GM18507 (cell line): ENCODE measurements at regions not wholly inside any gene's neighbourhood (a gene's known extent, or its start where the extent isn't known, plus 50 kb on each side); places are given as distances from the start of the nearest gene placed in this dataset.
"Not testable (repeated sequence)": the region's sequence is repeated elsewhere in the genome, so short reads cannot be mapped to it uniquely, and the experiment has no call there.

Source experiments
- DNase-seq: peaks from one replicate; pipeline ENCODE4 v3.0.0; 2011; ENCODE audit warnings: low read depth; ENCODE audit not compliant: insufficient read length; ENCODE audit errors: extremely low spot score
- FAIRE-seq: peaks from 2 replicates; lab custom pipeline; 2011; peaks lifted over from hg19 to GRCh38; lab: Jason Lieb, UNC

DNA sequence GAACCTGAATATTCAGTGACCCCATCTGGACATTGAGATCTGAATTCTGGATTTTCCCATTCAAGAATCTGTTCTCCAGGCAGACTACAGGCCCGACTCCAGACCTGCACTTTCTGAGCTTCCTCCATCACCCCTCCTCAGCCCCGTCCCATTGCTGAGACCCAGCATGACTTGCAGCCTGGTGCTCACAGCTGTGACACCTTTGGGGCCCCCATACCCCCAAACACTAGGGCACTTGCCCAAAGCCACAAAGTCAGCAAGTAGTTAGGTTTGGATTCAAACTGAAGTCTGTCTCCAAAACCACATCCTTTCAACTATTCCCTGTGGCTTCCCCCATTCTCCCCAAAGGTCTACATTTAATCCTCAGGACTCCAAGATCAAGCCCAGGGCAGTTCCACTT is 128.2 kb upstream of the ZBED5 start:
- no peak for FAIRE-seq
- no peak for DNase-seq

DNA sequence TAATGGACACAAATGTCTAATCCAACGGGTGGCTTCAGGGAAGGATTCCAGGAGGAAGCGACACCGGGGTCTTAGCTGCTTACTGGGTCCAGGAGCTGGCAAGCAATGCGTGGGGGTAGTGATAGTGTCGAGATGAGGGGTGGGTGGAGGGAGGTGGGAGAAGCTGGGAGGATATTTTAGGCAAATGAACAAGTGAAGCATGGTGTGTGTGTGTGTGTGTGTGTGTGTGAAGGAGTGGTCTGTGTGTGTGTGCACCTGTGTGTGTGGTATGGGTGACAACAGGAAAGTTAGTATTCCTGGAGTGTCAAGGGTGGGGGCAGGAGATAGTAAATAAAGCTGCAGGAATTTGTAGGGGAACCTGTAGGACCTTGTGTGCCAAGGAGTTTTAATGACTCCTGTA is 126.9 kb upstream of the ZBED5 start:
- no peak for FAIRE-seq
- no peak for DNase-seq

GRCh38 chr11:10984250-10984649 is 126.4 kb upstream of the ZBED5 start:
- FAIRE-seq (no peak), DNase-seq (no peak)

- no peak for FAIRE-seq
- no peak for DNase-seq
Measured at GRCh38 chr11:10982704-10983510, 125.1 kb upstream of the ZBED5 start.

GRCh38 chr11:10979529-10979928 is 121.7 kb upstream of the ZBED5 start:
- FAIRE-seq (no peak), DNase-seq (no peak)

DNA sequence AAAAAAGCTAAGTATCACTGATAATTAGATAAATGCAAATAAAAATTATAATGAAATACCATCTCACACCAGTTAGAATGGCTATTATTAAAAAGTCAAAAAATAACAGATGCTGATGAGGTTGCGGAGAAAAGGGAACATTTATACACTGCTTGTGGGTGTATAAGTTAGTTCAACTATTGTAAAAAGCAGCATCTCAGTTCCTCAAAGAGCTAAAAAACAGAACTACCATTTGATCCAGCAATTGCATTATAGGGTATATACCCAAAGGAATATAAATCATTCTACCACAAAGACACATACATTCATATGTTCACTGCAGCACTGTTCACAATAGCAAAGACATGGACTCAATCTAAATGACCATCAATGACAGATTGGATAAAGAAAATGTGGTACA is 120.3 kb upstream of the ZBED5 start:
- no peak for FAIRE-seq
- DNase-seq: no peak

- DNase-seq (no peak), FAIRE-seq (no peak)
Measured at GRCh38 chr11:10975287-10975721, 117.5 kb upstream of the ZBED5 start.

- DNase-seq (no peak), FAIRE-seq (no peak)
Measured at GRCh38 chr11:10973416-10973815, 115.6 kb upstream of the ZBED5 start.

DNA sequence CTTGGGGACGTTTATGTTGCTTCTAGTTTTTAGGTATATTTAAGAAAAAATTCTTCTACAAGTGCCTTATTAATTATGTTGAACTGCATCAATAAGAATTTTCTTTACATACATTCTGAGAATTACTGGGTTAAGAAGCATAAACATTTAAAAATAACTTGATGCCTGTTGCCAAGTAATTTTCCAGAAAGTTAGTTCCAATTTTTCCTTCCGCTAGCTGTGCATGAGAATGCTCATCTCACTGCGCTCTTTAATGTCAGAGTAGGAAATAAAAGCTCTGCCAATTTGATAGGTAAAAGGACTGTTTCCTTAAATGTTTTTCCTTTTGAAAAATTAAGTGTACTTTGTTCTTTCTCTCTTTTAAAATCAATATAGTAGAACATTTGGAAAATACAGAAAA is 113.1 kb upstream of the ZBED5 start:
- no peak for DNase-seq
- FAIRE-seq: no peak

GRCh38 chr11:10969387-10969786 is 111.5 kb upstream of the ZBED5 start:
- no peak for FAIRE-seq
- DNase-seq: no peak

GRCh38 chr11:10956884-10957283 is 99.0 kb upstream of the ZBED5 start:
- not testable (repeated sequence) for FAIRE-seq

GRCh38 chr11:10955616-10956015 is 97.8 kb upstream of the ZBED5 start:
- DNase-seq (no peak), FAIRE-seq (no peak)

More at GRCh38 chr11:10956884-10957283, 99.0 kb upstream of the ZBED5 start:
- not testable (repeated sequence) for DNase-seq

DNA sequence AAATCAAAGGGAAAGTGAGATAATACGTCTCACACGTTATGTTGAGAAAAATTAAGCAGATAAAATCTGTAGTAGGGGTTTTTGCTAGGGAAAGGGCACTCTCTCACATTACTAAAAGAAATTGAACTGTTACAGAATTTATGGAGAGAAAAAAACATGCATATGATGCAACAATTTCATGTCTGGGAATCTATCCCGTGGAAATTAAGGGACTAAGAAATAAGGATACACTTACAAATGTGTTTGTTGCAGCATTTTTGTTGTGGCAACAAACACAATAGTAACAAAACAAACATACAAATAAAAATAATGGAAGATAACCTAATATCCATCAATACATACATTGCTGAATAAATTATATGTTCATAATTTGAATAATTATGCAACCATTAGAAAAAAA is 96.3 kb upstream of the ZBED5 start:
- FAIRE-seq (no peak), DNase-seq (no peak)

DNA sequence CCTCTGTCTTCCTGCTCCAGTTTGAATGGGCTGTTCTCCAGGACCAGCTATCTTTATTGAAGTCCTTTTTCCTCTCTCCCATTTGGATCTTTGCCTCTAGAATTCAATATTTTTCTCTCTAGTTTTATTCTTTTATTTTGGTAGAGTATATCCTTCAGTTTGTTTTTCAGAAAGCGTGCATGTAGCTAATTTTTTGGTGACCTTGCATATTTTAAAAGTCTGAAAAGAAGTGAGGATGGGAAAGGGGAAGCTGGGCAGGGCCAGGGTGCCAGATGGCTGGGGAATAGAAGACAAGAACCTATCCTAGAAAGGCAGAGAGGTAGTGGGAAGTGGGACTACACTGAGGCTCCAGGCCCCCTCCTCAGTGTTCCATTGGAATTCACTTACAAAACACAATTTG is 95.0 kb upstream of the ZBED5 start:
- no peak for DNase-seq
- no peak for FAIRE-seq

DNA sequence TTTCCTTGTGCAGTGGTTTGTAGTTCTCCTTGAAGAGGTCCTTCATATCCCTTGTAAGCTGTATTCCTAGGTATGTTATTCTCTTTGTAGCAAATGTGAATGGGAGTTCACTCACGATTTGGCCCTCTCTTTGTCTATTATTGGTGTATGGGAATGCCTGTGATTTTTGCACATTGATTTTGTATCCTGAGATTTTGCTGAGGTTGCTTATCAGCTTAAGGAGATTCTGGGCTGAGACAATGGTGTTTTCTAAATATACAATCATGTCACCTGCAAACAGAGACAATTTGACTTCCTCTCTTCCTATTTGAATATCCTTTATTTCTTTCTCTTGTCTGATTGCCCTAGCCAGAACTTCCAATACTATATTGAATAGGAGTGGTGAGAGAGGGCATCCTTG is 90.1 kb upstream of the ZBED5 start:
- FAIRE-seq, DNase-seq: not testable (repeated sequence)

DNA sequence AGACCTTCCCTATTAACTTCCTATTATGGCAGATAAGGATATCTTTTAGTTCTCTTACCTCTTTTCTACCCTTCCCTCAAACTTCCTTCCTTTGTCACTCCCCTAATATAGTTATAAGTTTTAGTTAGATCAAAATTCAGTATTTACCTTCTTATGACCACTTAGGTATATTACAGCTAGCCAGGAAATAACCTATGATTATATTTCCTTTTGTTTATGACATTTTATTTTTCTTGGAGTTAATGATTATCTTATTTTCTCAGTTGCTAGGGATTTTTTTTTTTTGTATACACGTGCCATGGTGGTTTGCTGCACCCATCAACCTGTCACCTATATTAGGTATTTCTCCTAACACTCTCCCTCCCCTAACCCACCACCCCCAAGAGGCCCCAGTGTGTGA is 88.2 kb upstream of the ZBED5 start:
- DNase-seq (no peak), FAIRE-seq (no peak)

DNA sequence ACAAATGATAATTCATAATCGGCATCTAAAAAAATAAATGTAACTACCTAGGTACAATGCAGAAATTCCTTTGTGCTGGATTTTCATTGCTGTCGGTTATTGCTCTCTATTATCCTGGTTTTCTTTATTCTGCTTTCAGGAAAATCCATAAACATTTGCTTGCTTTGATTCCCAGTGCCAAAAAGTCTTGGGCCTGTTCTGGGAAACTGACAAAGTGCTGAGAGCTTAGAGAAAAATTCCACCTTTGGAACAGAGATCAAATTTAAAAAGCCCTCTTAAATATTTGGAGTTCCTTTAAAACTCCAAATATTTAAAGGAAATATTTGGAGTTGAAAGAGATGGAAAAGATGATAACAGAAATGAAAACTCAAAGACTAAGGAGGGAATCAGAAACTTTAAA is 87.3 kb upstream of the ZBED5 start:
- no peak for FAIRE-seq

DNA sequence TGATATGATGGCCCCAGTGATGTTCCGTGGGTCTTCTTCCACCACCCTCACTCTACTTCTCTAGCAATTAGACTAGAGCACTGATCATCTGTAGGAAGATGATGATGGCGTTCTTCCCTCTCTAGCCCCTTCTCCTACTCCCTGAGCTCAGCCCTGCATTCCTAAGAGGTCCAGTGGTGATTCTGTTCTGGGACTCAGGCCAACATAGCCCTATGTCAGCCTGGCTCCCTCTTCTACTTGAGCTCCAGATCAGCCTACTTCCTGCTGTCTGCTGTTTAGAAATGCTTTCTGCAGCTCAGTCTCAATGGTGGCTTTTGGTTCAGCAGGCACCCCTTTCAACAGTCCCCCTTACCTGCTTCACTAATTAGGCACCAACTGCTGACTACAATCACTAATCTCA is 86.1 kb upstream of the ZBED5 start:
- FAIRE-seq (no peak), DNase-seq (no peak)

More for the DNA sequence above, 87.3 kb upstream of the ZBED5 start:
- no peak for DNase-seq

- no peak for FAIRE-seq
- no peak for DNase-seq
Measured at GRCh38 chr11:10942620-10943019, 84.8 kb upstream of the ZBED5 start.

DNA sequence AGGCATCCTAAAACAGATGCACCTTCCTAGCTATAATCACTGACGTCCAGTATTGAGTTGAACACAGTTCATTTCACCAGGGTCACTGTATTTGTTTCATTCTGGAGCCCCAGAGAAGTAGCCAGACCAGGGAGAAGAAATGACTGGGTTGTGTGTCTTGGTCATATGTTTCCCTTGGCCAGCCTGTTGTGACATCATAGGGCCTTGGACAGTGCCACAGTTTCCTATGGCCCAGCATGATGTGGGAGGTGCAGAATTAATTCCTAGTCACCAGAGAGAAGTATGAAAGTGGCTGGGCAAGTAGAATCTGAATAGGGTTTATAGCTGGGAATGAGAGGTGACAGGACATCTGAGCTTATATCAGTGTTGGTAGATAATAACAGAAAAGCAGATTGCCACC is 84.0 kb upstream of the ZBED5 start:
- no peak for FAIRE-seq
- DNase-seq: no peak

DNA sequence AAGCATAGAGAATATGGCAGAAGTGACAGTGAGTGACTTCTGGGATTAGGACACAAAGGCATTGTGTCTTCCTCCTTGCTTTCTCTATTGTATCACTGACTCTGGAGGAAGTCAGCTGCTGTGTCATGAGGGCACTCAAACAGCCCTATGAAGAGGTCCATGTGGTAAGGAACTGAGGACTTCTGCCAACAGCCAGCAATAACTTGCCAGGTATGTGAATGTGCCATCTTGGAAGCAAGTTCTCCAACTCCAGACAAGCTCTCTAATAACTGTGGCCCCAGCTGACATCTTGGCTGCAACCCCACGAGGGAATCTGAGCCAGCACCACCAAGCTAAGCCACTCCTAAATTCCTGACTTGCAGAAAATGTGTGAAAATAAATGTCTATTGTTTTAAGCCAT is 83.6 kb upstream of the ZBED5 start:
- no peak for FAIRE-seq
- no peak for DNase-seq
